HL-60 (cell line): ENCODE measurements at regions not wholly inside any gene's neighbourhood (a gene's known extent, or its start where the extent isn't known, plus 50 kb on each side); places are given as distances from the start of the nearest gene placed in this dataset.

Experiments used
- DNase-seq, 2 experiments: peaks; one replicate each; pipeline ENCODE4 v3.0.0-alpha.2; 2010 to 2020; ENCODE audit warnings: low read depth in 1 of 2, low spot score in 1 of 2
- H3K27ac ChIP-seq: fragments of 250-450 bp; sonication (Bioruptor Pico); replicated peaks from 2 replicates; pipeline ENCODE4 v1.5.1; 2020; ENCODE audit warnings: mild to moderate bottlenecking, moderate library complexity
- H3K27me3 ChIP-seq: fragments of 250-450 bp; sonication (Bioruptor Pico); 2 replicates; pipeline ENCODE4 v1.5.1; 2021; ENCODE audit warnings: mild to moderate bottlenecking, moderate library complexity; ENCODE audit not compliant: insufficient read depth, poor library complexity, severe bottlenecking
- H3K4me3 ChIP-seq: replicated peaks from 2 replicates; pipeline ENCODE4 v1.5.1; 2011; ENCODE audit warnings: mild to moderate bottlenecking, control low read depth, low read length; ENCODE audit not compliant: insufficient read depth
- CTCF ChIP-seq: IDR thresholded peaks from one replicate; pipeline ENCODE4 v1.5.1; 2011; ENCODE audit warnings: low read length, control low read depth, inconsistent platforms; ENCODE audit not compliant: insufficient read depth
- GABPA ChIP-seq: IDR thresholded peaks from 2 replicates; pipeline ENCODE4 v1.6.1; 2012; ENCODE audit warnings: low read depth
- POLR2AphosphoS5 ChIP-seq: IDR thresholded peaks from 2 replicates; pipeline ENCODE4 v1.6.1; 2012; ENCODE audit warnings: low read depth
- REST ChIP-seq: IDR thresholded peaks from 2 replicates; pipeline ENCODE4 v1.6.1; 2012; ENCODE audit warnings: low read depth; ENCODE audit not compliant: insufficient replicate concordance
- SPI1 ChIP-seq: IDR thresholded peaks from 2 replicates; pipeline ENCODE4 v1.6.1; 2012; ENCODE audit warnings: low read depth, mild to moderate bottlenecking, borderline replicate concordance

DNA sequence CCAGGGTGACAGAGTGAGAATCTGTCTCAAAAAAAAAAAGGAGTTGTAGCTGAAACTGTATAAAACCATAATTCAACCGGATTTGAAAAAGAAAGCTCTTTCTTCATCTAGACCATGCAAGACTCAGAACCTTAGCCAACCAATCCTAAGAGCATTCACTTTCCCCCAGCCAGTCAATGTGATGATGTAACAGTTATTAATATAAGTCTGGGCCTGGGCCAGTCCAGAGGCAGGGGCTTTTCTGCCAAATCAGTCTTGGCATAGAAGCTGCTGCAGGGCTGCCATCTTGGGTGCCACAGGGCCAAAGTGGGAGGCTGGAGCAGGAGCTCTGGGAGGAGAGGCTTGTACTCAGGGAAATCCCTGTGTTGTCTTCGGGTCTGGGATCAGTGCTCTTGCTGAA, 288.4 kb downstream of the CLIC5 start:
- no peak overlapping the region for H3K4me3 ChIP-seq
- no peak for TF ChIP-seq SPI1
- TF ChIP-seq CTCF = no peak
- TF ChIP-seq POLR2AphosphoS5 = no peak
- no peak for TF ChIP-seq REST
- TF ChIP-seq GABPA = no peak
- no peaks in the 10 kb centered on the region for H3K27me3 ChIP-seq
- no peak for DNase-seq
- no peak overlapping the region for H3K27ac ChIP-seq

- no peaks in the 10 kb centered on the region for H3K27me3 ChIP-seq
- TF ChIP-seq SPI1 (no peak), POLR2AphosphoS5 (no peak), CTCF (no peak), GABPA (no peak), REST (no peak)
- DNase-seq = no peak
- no peak overlapping the region for H3K4me3 ChIP-seq
- no peak overlapping the region for H3K27ac ChIP-seq
These were observed 289.2 kb downstream of the CLIC5 start for GRCh38 chr6:45726444-45726843.

GRCh38 chr6:45724511-45724910, 291.1 kb downstream of the CLIC5 start:
- H3K27ac ChIP-seq = no peak overlapping the region
- no peak overlapping the region for H3K4me3 ChIP-seq
- DNase-seq = no peak
- H3K27me3 ChIP-seq = no peaks in the 10 kb centered on the region
- no peak for TF ChIP-seq SPI1

GRCh38 chr6:45724027-45724426, 291.6 kb downstream of the CLIC5 start:
- no peak for TF ChIP-seq REST
- TF ChIP-seq CTCF = no peak
- TF ChIP-seq POLR2AphosphoS5 = no peak
- no peak for TF ChIP-seq GABPA
- TF ChIP-seq SPI1 = no peak
- no peak for DNase-seq
- Histone ChIP-seq H3K27me3 (no peaks in the 10 kb centered on the region), H3K4me3 (no peak overlapping the region), H3K27ac (no peak overlapping the region)
